H1 (cell line): ENCODE measurements at regions not wholly inside any gene's neighbourhood (a gene's known extent, or its start where the extent isn't known, plus 50 kb on each side); places are given as distances from the start of the nearest gene placed in this dataset.
A peak's percentile ranks its signal among the peaks of the same experiment; 100 is the strongest.

Source experiments
- CTCF ChIA-PET: fragments of 300-600 bp; sonication (Branson Sonifier 250); formaldehyde crosslinking; loops from one replicate; lab custom pipeline; 2021; ENCODE audit not compliant: partially characterized antibody; lab: Charles Lee
- POLR2A ChIA-PET: fragments of 300-600 bp; sonication (Branson Sonifier 250); formaldehyde crosslinking; loops from one replicate; lab custom pipeline; 2021; ENCODE audit warnings: inconsistent platforms; ENCODE audit not compliant: partially characterized antibody; lab: Charles Lee
- DNase-seq, 2 experiments: peaks; one replicate each; pipeline versions ENCODE4 v3.0.0 to v3.0.0-alpha.2; 2010 to 2022; ENCODE audit warnings: low spot score in 2 of 2, low read depth in 1 of 2, mixed read lengths in 1 of 2
- FAIRE-seq: peaks from 2 replicates; lab custom pipeline; 2011; peaks lifted over from hg19 to GRCh38; lab: Jason Lieb, UNC
- H2AFZ ChIP-seq: 2 replicates; pipeline ENCODE4 v1.8.1; 2012; ENCODE audit warnings: low read length, inconsistent platforms
- H2AK5ac ChIP-seq: 2 replicates; pipeline ENCODE4 v1.6.1; 2013; ENCODE audit warnings: low read depth, low read length
- H2BK120ac ChIP-seq: replicated peaks from 2 replicates; pipeline ENCODE3; 2013; ENCODE audit warnings: low read depth, low read length, inconsistent platforms
- H2BK12ac ChIP-seq: 2 replicates; pipeline ENCODE4 v1.6.1; 2013; ENCODE audit warnings: low read depth, low read length
- H2BK15ac ChIP-seq: 2 replicates; pipeline ENCODE4 v1.6.1; 2013; ENCODE audit warnings: low read length
- H2BK20ac ChIP-seq: 2 replicates; pipeline ENCODE4 v1.6.1; 2013; ENCODE audit warnings: low read length
- H2BK5ac ChIP-seq: 2 replicates; pipeline ENCODE4 v1.6.1; 2013; ENCODE audit warnings: low read depth, low read length
- H3K14ac ChIP-seq: 2 replicates; pipeline ENCODE4 v1.6.1; 2013; ENCODE audit warnings: inconsistent platforms; ENCODE audit not compliant: insufficient read length
- H3K18ac ChIP-seq: 2 replicates; pipeline ENCODE4 v1.6.1; 2013; ENCODE audit warnings: low read length; ENCODE audit errors: extremely low read depth
- H3K23ac ChIP-seq: 2 replicates; pipeline ENCODE4 v1.6.1; 2013; ENCODE audit warnings: inconsistent platforms; ENCODE audit not compliant: insufficient read length
- H3K23me2 ChIP-seq: 2 replicates; pipeline ENCODE4 v1.6.1; 2013; ENCODE audit warnings: low read depth, low read length
- H3K27ac ChIP-seq: 2 replicates; pipeline ENCODE4 v1.6.1; 2011; ENCODE audit warnings: low read depth, low read length, inconsistent platforms
- H3K27me3 ChIP-seq, 4 experiments: replicated peaks in 1 of 4; 1 replicate in 1 of 4; 2 replicates in 3 of 4; pipeline versions ENCODE4 v1.6.1 to v1.8.1; 2011 to 2013; ENCODE audit warnings: low read length in 3 of 4, mild to moderate bottlenecking in 3 of 4, inconsistent platforms in 2 of 4, mixed read lengths in 2 of 4, moderate library complexity in 1 of 4; ENCODE audit not compliant: control insufficient read depth in 3 of 4, insufficient read depth in 3 of 4; ENCODE audit errors: extremely low read depth in 1 of 4
- H3K36me3 ChIP-seq, 4 experiments: 2 replicates each; pipeline versions ENCODE4 v1.6.1 to v1.8.1; 2011 to 2013; ENCODE audit warnings: mild to moderate bottlenecking in 4 of 4, low read length in 3 of 4, moderate library complexity in 2 of 4, control low read depth in 1 of 4, inconsistent platforms in 1 of 4; ENCODE audit not compliant: insufficient read depth in 4 of 4, control insufficient read depth in 2 of 4
- H3K4ac ChIP-seq: replicated peaks from 2 replicates; pipeline ENCODE3; 2013; ENCODE audit warnings: low read length, low read depth, mixed read lengths, inconsistent platforms; ENCODE audit not compliant: insufficient read length
- H3K4me1 ChIP-seq, 4 experiments: replicated peaks in 1 of 4; 1 replicate in 1 of 4; 2 replicates in 3 of 4; pipeline versions ENCODE4 v1.6.1 to v1.8.1; 2011 to 2013; ENCODE audit warnings: low read length in 3 of 4, inconsistent platforms in 2 of 4, mixed read lengths in 1 of 4; ENCODE audit not compliant: insufficient read depth in 4 of 4, control insufficient read depth in 3 of 4
- H3K4me2 ChIP-seq, 2 experiments: 2 replicates each; pipeline versions ENCODE4 v1.6.1 to v1.8.1; 2011 to 2013; ENCODE audit warnings: low read depth in 2 of 2, low read length in 2 of 2, control low read depth in 1 of 2, inconsistent platforms in 1 of 2, mild to moderate bottlenecking in 1 of 2; ENCODE audit not compliant: insufficient read depth in 1 of 2
- H3K4me3 ChIP-seq, 4 experiments: fragments of 200-600, 300-600 bp in 1 of 4; sonication (generic), shearing (Covaris generic), sonication (Bioruptor Twin) in 1 of 4; 2 replicates each; pipeline versions ENCODE4 v1.5.1 to v1.8.1; 2011 to 2016; ENCODE audit warnings: low read length in 4 of 4, low read depth in 3 of 4, control low read depth in 2 of 4, inconsistent platforms in 2 of 4, mild to moderate bottlenecking in 2 of 4, mixed read lengths in 1 of 4, moderate library complexity in 1 of 4; ENCODE audit not compliant: insufficient read depth in 2 of 4; ENCODE audit errors: extremely low read depth in 1 of 4
- H3K56ac ChIP-seq: replicated peaks from 2 replicates; pipeline ENCODE3; 2013; ENCODE audit warnings: low read depth, mild to moderate bottlenecking, mixed read lengths, low read length, inconsistent platforms; ENCODE audit not compliant: insufficient read length
- H3K79me1 ChIP-seq: 2 replicates; pipeline ENCODE4 v1.6.1; 2013; ENCODE audit warnings: low read depth, low read length, control low read depth
- H3K79me2 ChIP-seq, 2 experiments: 2 replicates each; pipeline versions ENCODE4 v1.6.1 to v1.8.1; 2012 to 2013; ENCODE audit warnings: low read length in 2 of 2, mild to moderate bottlenecking in 2 of 2, inconsistent platforms in 1 of 2; ENCODE audit not compliant: insufficient read depth in 2 of 2, control insufficient read depth in 1 of 2
- H3K9ac ChIP-seq, 4 experiments: replicated peaks in 1 of 4; 1 replicate in 1 of 4; 2 replicates in 3 of 4; pipeline versions ENCODE4 v1.6.1 to v1.8.1; 2011 to 2013; ENCODE audit warnings: low read depth in 3 of 4, low read length in 3 of 4, control low read depth in 2 of 4, mild to moderate bottlenecking in 2 of 4, moderate library complexity in 2 of 4, inconsistent platforms in 1 of 4; ENCODE audit errors: extremely low read depth in 1 of 4
- H3K9me3 ChIP-seq, 2 experiments: 2 replicates each; pipeline versions ENCODE4 v1.6.1 to v1.8.1; 2012 to 2013; ENCODE audit warnings: mild to moderate bottlenecking in 2 of 2, moderate library complexity in 2 of 2, control low read depth in 1 of 2, inconsistent platforms in 1 of 2, low read depth in 1 of 2, low read length in 1 of 2, mixed read lengths in 1 of 2; ENCODE audit not compliant: insufficient read depth in 2 of 2
- H4K20me1 ChIP-seq, 2 experiments: replicated peaks in 1 of 2; 2 replicates each; pipeline versions ENCODE3 to v1.8.1; 2011 to 2013; ENCODE audit warnings: inconsistent platforms in 2 of 2, low read length in 2 of 2, mild to moderate bottlenecking in 1 of 2; ENCODE audit not compliant: insufficient read depth in 2 of 2, control insufficient read depth in 1 of 2
- H4K5ac ChIP-seq: 2 replicates; pipeline ENCODE4 v1.6.1; 2013; ENCODE audit warnings: low read length, low read depth, mixed read lengths, inconsistent platforms; ENCODE audit not compliant: insufficient read length
- H4K8ac ChIP-seq: 2 replicates; pipeline ENCODE4 v1.8.0; 2013; ENCODE audit warnings: mild to moderate bottlenecking, moderate library complexity, low read length, inconsistent platforms; ENCODE audit not compliant: insufficient read depth; ENCODE audit errors: extremely low read depth
- H4K91ac ChIP-seq: replicated peaks from 2 replicates; pipeline ENCODE3; 2013; ENCODE audit warnings: low read length, mixed read lengths, inconsistent platforms; ENCODE audit not compliant: insufficient read length
- CBX8 ChIP-seq: fragments of 300-800, 300-1000 bp; sonication (generic); IDR thresholded peaks from 2 replicates; pipeline ENCODE4 v1.7.1; 2016; ENCODE audit warnings: low read depth, low read length, borderline replicate concordance
- KDM4A ChIP-seq: IDR thresholded peaks from one replicate; pipeline ENCODE4 v1.7.1; 2012; ENCODE audit warnings: low read depth, mild to moderate bottlenecking, moderate library complexity, low read length, inconsistent platforms; ENCODE audit not compliant: severe bottlenecking
- KDM5A ChIP-seq: fragments of 200-600 bp; IDR thresholded peaks from 2 replicates; pipeline ENCODE4 v1.7.1; 2012; ENCODE audit warnings: mild to moderate bottlenecking, low read length, inconsistent platforms, mixed read lengths
- NANOG ChIP-seq: IDR thresholded peaks from 2 replicates; pipeline ENCODE4 v1.6.1; 2011; ENCODE audit warnings: low read length, low read depth, mild to moderate bottlenecking, inconsistent platforms; ENCODE audit not compliant: insufficient read depth, poor library complexity, severe bottlenecking
- PHF8 ChIP-seq: fragments of 200-600 bp; sonication (generic); conservative IDR thresholded peaks from 2 replicates; pipeline ENCODE4 v1.7.1; 2012; ENCODE audit warnings: low read depth, mild to moderate bottlenecking, inconsistent platforms, low read length, moderate library complexity
- POLR2A ChIP-seq, 2 experiments: IDR thresholded peaks; 1 replicate in 1 of 2; 2 replicates in 1 of 2; pipeline ENCODE4 v1.6.1; 2011; ENCODE audit warnings: low read depth in 2 of 2, low read length in 2 of 2, mild to moderate bottlenecking in 2 of 2; ENCODE audit errors: control extremely low read depth in 1 of 2
- RXRA ChIP-seq: IDR thresholded peaks from 2 replicates; pipeline ENCODE4 v1.6.1; 2011; ENCODE audit warnings: low read depth, mild to moderate bottlenecking, low read length, moderate library complexity; ENCODE audit not compliant: insufficient read depth
- SAP30 ChIP-seq: fragments of 300-600 bp; sonication (generic); IDR thresholded peaks from 2 replicates; pipeline ENCODE4 v1.7.1; 2012; ENCODE audit warnings: low read length, moderate library complexity, mild to moderate bottlenecking, inconsistent platforms; ENCODE audit not compliant: insufficient read depth, insufficient replicate concordance
- SIRT6 ChIP-seq: IDR thresholded peaks from one replicate; pipeline ENCODE4 v1.7.1; 2012; ENCODE audit warnings: low read length, inconsistent platforms
- SP1 ChIP-seq: IDR thresholded peaks from 2 replicates; pipeline ENCODE4 v1.6.1; 2011; ENCODE audit warnings: low read depth, low read length
- SUZ12 ChIP-seq: fragments of 200-600 bp; sonication (generic); IDR thresholded peaks from 2 replicates; pipeline ENCODE4 v1.6.1; 2012; ENCODE audit warnings: mild to moderate bottlenecking, inconsistent platforms, low read length, moderate library complexity, mixed read lengths
- TBP ChIP-seq: IDR thresholded peaks from 2 replicates; pipeline ENCODE4 v1.6.1; 2011; ENCODE audit warnings: low read depth, low read length, improper control_type of control experiment
- TEAD4 ChIP-seq: IDR thresholded peaks from 2 replicates; pipeline ENCODE4 v1.6.1; 2012; ENCODE audit warnings: low read depth, low read length, inconsistent platforms, mixed read lengths
- WGBS, 2 experiments: shearing (Covaris generic) in 1 of 2; methylation state at CpG; one replicate each; pipeline versions ENCODE4 v1.1.6 to v1.1.7; 2013 to 2015; ENCODE audit warnings: low lambda C conversion rate in 2 of 2, mixed read lengths in 2 of 2, inconsistent platforms in 1 of 2, low coverage in 1 of 2, missing lambda C conversion rate in 1 of 2; ENCODE audit not compliant: insufficient replicate concordance in 2 of 2, insufficient coverage in 1 of 2, insufficient read length in 1 of 2; ENCODE audit errors: extremely low coverage in 1 of 2, missing lambda C conversion rate in 1 of 2; 5-methylcytosine and 5-hydroxymethylcytosine counted together
- TF ChIP-seq, protein P1 (sequence below): IDR thresholded peaks from 2 replicates; pipeline ENCODE4 v1.6.1; 2012; ENCODE audit warnings: inconsistent platforms
- TF ChIP-seq, protein P2 (sequence below): IDR thresholded peaks from 2 replicates; pipeline ENCODE4 v1.6.1; 2012; ENCODE audit warnings: inconsistent platforms

DNA sequence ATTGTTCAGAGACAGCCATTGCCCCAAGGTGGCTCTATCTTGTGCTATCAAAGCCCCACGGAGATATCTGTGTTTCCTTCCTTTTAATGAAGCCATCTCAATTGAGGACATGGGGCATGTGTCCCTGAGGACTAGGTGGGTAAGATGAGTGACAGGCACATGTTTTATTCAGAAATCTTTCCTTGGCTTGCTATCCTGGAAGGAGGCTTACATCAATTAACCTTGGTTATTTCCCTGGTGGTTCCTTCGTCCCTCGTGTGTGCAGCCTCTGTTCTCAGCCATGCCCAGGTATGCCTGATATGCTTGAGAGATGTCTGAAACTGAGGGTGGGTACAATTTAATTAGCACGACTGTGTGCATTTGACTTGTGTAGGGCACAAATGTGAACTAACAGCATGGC is 102.2 kb upstream of the TUT7 start:
- no peak overlapping the region for H3K9ac ChIP-seq
- no peak overlapping the region for H3K4me3 ChIP-seq
- H3K14ac ChIP-seq = no peak overlapping the region
- H3K79me2 ChIP-seq = no peaks in the 10 kb centered on the region
- no peak overlapping the region for H3K4ac ChIP-seq
- no peak overlapping the region for H4K91ac ChIP-seq
- no peaks in the 10 kb centered on the region for H3K23me2 ChIP-seq
- no peak for DNase-seq
- no peak overlapping the region for H4K5ac ChIP-seq
- no peaks in the 10 kb centered on the region for H3K9me3 ChIP-seq
- H3K23ac ChIP-seq = no peak overlapping the region
- H3K4me2 ChIP-seq = no peak overlapping the region
- H2BK120ac ChIP-seq = peak overlapping the region; percentile 73
- 86% methylated on average over 4 of the region's 4 CpGs; no CpG with 5 or more reads in 1 of the 2 experiments for WGBS, 2 experiments
- H2BK15ac ChIP-seq = no peak overlapping the region
- no peak overlapping the region for H3K27ac ChIP-seq
- H3K4me1 ChIP-seq = no peaks in the 10 kb centered on the region
- H3K18ac ChIP-seq = no peak overlapping the region
- H2AFZ ChIP-seq = no peak overlapping the region
- ChIA-PET POLR2A (no interaction called here), CTCF (interaction anchor here (2.0 kb wide), 1 partner anchor 22 kb away, joined by 6 read pairs; no protein-coding TSS in a partner anchor)
- no peak for FAIRE-seq
- H2BK5ac ChIP-seq = no peak overlapping the region
- H4K8ac ChIP-seq = no peak overlapping the region
- no peak overlapping the region for H3K56ac ChIP-seq
- no peaks in the 10 kb centered on the region for H3K27me3 ChIP-seq
- H2BK20ac ChIP-seq = no peak overlapping the region
- no peak overlapping the region for H2BK12ac ChIP-seq
- H2AK5ac ChIP-seq = no peak overlapping the region
- no peaks in the 10 kb centered on the region for H3K79me1 ChIP-seq
- no peaks in the 10 kb centered on the region for H3K36me3 ChIP-seq
- no peaks in the 10 kb centered on the region for H4K20me1 ChIP-seq
- TF ChIP-seq SIRT6 = no peak
- TF ChIP-seq SUZ12 = no peak
- no peak for TF ChIP-seq SP1
- TF ChIP-seq PHF8 = no peak
- TF ChIP-seq TEAD4 = no peak
- no peak for TF ChIP-seq CBX8
- TF ChIP-seq NANOG = no peak
- TF ChIP-seq KDM4A = no peak
- TF ChIP-seq SAP30 = no peak
- TF ChIP-seq, protein P1, sequence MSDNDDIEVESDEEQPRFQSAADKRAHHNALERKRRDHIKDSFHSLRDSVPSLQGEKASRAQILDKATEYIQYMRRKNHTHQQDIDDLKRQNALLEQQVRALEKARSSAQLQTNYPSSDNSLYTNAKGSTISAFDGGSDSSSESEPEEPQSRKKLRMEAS = no peak
- TF ChIP-seq KDM5A = no peak
- TF ChIP-seq RXRA = no peak
- TF ChIP-seq TBP = no peak
- TF ChIP-seq, protein P2, sequence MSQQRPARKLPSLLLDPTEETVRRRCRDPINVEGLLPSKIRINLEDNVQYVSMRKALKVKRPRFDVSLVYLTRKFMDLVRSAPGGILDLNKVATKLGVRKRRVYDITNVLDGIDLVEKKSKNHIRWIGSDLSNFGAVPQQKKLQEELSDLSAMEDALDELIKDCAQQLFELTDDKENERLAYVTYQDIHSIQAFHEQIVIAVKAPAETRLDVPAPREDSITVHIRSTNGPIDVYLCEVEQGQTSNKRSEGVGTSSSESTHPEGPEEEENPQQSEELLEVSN = no peak
- TF ChIP-seq POLR2A (IDR thresholded peaks at IDR 0.05; ENCODE audit: control extremely low read depth in 1 of 2, low read depth in 2 of 2, low read length in 2 of 2) = no peak
